GM19463 (cell line): ENCODE measurements at regions not wholly inside any gene's neighbourhood (a gene's known extent, or its start where the extent isn't known, plus 50 kb on each side); places are given as distances from the start of the nearest gene placed in this dataset.

Experiments used
- ATAC-seq: cut with Tn5 transposase; IDR thresholded peaks from one replicate; pipeline ENCODE4 v1.9.1; 2021; ENCODE audit warnings: mild to moderate bottlenecking, moderate library complexity; ENCODE audit not compliant: unreplicated experiment

DNA sequence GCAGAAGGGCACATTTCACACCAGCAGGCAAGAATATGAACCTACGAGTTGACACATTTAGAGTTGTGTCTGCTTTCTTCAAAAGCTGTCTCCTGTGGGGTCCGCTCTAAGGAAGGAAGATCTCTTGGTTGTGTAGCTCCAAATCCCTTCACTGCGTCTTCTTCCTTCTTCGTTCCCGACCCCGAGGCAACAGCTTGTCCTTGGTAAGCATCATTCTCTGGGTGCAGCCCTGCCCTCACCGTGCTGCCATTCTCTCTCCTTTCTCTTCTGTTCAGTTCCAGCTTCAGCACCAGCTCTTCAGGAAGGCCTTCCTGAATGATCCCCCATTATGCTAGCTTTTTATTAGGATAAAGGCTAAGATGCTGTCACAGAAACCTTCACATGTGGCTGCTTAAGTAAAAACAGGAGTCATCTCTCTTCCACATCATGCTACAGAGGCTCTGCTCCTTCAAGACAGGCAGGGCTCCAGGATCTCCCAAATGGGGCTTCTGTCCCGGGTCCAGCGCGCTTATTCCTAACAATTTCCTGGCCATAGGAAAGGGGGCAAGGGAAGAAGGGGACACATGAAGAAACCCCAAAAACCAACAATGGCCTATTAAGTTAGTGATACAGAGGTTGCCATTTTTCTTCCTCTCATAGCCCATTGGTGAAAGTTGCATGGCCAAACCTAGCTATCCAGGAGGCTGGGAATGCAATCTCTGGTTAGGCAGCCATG, 52.2 kb upstream of the SHH start:
- ATAC-seq: no peak

GRCh38 chr7:155863721-155864151, 51.5 kb upstream of the SHH start:
- ATAC-seq: no peak

- no peak for ATAC-seq
Measured at GRCh38 chr7:155862123-155862892, 50.0 kb upstream of the SHH start.
